ENCODE measurements at regions not wholly inside any gene's neighbourhood (a gene's known extent, or its start where the extent isn't known, plus 50 kb on each side); places are given as distances from the start of the nearest gene placed in this dataset.

- Histone ChIP-seq H3K9me3 (no peaks in the 10 kb centered on the region), H3K4me1 (ENCODE audit: low read depth) (peaks cover 14% of the 10 kb centered on the region), H3K4me3 (no peak overlapping the region), H3K36me3 (ENCODE audit: low read depth) (no peaks in the 10 kb centered on the region)
- TF ChIP-seq CTCF (IDR thresholded peaks at IDR 0.05): no peak
- intact Hi-C loops (cut with DNase I, micrococcal nuclease): loop anchor here (10.0 kb wide), 3 partner anchors 53 to 123 kb away; no protein-coding TSS in a partner anchor
- DNase-seq: no peak
- ATAC-seq: no peak
Measured at GRCh38 chr5:149437391-149438040, 58.4 kb upstream of the IL17B start.

GRCh38 chr5:149435660-149436059 is 56.6 kb upstream of the IL17B start:
- ATAC-seq (no peak), DNase-seq (no peak)
- H3K9me3 ChIP-seq: no peaks in the 10 kb centered on the region
- H3K36me3 ChIP-seq (ENCODE audit: low read depth): no peaks in the 10 kb centered on the region
- TF ChIP-seq CTCF (IDR thresholded peaks at IDR 0.05): no peak
- peaks cover 9% of the 10 kb centered on the region for H3K4me1 ChIP-seq (ENCODE audit: low read depth)
- intact Hi-C loops (cut with DNase I, micrococcal nuclease): loop anchor here (10.0 kb wide), 3 partner anchors 51 to 121 kb away; no protein-coding TSS in a partner anchor
- no peak overlapping the region for H3K4me3 ChIP-seq

DNA sequence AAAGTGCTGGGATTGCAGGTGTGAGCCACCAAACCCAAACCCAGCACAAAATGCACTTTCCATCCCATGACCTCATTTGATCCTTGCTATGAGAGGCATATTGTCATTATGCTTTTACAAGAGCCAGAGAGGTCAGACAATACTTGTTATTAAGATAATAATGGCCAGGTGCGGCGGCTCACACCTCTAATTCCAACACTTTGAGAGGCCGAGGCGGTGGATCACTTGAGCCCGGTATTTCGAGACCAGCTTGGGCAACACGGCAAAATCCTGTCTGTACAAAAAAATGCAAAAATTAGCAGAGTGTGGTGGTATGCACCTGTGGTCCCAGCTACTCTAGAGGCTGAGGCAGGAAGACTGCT is 55.9 kb upstream of the IL17B start:
- peaks cover 4% of the 10 kb centered on the region for H3K4me1 ChIP-seq (ENCODE audit: low read depth)
- no peaks in the 10 kb centered on the region for H3K36me3 ChIP-seq (ENCODE audit: low read depth)
- DNase-seq (no peak), ATAC-seq (no peak)
- no peak overlapping the region for H3K4me3 ChIP-seq
- intact Hi-C loops (cut with DNase I, micrococcal nuclease): loop anchor here (10.0 kb wide), 3 partner anchors 50 to 120 kb away; no protein-coding TSS in a partner anchor
- TF ChIP-seq CTCF (IDR thresholded peaks at IDR 0.05): no peak
- no peaks in the 10 kb centered on the region for H3K9me3 ChIP-seq

- intact Hi-C loops (cut with DNase I, micrococcal nuclease): loop anchor here (10.0 kb wide), 3 partner anchors 50 to 120 kb away; no protein-coding TSS in a partner anchor
- peak; percentile 71 for TF ChIP-seq CTCF (IDR thresholded peaks at IDR 0.05)
- DNase-seq: peak in 1 of 3 donors; percentile 82
- no peak overlapping the region for H3K4me3 ChIP-seq
- ATAC-seq: peak; percentile 56
- H3K4me1 ChIP-seq (ENCODE audit: low read depth): no peaks in the 10 kb centered on the region
- no peaks in the 10 kb centered on the region for H3K36me3 ChIP-seq (ENCODE audit: low read depth)
- H3K9me3 ChIP-seq: no peaks in the 10 kb centered on the region
Measured at GRCh38 chr5:149434162-149435014, 55.3 kb upstream of the IL17B start.

DNA sequence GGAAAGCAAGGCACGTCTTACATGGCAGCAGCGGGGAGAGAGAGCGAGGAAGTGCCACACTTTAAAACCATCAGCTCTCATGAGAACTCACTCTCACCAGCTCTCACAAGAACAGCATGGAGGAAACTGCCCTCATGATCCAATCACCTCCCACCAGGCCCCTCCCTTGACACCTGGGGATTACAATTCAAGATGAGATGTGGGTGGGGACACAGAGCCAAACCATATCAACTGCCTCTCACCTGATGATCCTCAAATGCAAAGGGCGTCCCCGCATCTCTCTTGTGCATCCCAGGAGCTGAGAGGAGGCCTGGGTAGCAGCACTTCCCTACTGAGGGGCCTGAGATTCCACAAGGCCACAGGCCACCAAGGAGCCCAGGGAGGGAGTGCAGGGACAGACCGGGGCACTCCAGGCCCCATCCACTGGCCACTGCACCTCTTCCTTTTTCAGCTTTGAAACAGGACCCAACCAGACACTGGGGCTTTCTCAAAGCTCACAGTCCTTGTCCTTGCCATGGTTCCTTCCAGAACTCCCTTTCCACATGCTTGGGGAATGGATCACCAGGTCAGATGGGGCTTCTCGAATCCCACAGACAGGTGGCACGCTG is 54.5 kb upstream of the IL17B start:
- no peak for TF ChIP-seq CTCF (IDR thresholded peaks at IDR 0.05)
- peak; percentile 4 for ATAC-seq
- no peak for DNase-seq
- Histone ChIP-seq H3K36me3 (ENCODE audit: low read depth) (no peaks in the 10 kb centered on the region), H3K4me3 (no peak overlapping the region), H3K4me1 (ENCODE audit: low read depth) (no peaks in the 10 kb centered on the region), H3K9me3 (no peaks in the 10 kb centered on the region)
- intact Hi-C loops (cut with DNase I, micrococcal nuclease): loop anchor here (10.0 kb wide), 3 partner anchors 49 to 119 kb away; no protein-coding TSS in a partner anchor
